CMK (cell line): ENCODE measurements at regions not wholly inside any gene's neighbourhood (a gene's known extent, or its start where the extent isn't known, plus 50 kb on each side); places are given as distances from the start of the nearest gene placed in this dataset.

Source experiments
- DNase-seq: peaks from one replicate; pipeline ENCODE4 v3.0.0-alpha.2; 2010; ENCODE audit warnings: low read depth

DNA sequence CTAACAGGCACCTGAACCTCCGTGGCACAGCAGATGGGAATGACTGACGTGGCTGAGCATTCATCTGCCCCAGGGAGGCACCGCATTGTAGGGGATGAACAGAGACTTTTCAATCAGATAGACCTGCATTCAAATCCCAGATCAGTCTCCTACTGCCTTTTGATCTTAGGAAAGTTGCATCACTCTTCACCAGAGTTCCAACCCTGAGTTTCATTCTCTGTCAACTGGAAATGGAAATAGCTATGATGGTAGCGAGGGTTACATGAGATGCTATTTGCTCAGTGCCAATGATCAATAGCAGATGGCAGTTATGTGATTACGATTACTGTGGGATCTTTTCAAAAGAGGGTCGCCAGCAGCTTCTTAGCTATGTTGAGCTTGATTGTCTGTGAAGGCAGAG lies 189.3 kb upstream of the RFC3 start:
- DNase-seq, result no peak

DNA sequence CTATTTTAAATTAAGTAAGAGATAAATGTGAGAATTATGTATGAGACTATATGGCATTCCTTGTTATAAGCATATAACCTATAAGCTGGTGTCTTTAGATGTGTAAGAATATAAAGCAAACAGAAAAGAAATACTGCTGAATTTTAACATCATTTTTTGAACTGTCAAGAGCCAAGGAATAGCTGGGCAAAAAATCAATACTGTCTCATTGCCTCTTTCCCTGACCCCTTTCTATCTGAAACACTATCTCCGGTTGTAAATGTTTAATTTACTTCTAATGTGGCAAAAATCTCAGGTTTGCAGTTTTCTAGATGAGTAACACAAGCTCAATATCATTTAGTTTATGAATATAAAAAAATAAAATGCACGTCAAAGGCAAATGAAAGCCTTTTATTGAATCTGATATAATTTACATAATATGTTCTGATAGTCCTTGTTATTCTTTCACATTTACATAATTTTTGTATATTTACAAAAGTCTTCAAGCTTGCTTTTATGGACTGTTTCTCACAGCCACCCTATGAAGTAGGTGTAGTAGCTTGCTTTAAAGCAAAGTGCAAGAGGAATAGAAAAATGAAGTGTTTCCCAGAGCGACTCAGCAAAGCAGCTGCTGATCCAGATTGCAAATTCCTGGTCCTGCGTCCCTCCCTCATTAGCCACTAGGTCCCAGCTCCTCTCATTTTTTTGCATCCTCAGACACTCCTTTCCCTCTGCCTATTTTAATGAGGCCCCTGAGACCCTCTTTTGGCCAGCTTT lies 188.2 kb upstream of the RFC3 start:
- DNase-seq, result no peak

DNA sequence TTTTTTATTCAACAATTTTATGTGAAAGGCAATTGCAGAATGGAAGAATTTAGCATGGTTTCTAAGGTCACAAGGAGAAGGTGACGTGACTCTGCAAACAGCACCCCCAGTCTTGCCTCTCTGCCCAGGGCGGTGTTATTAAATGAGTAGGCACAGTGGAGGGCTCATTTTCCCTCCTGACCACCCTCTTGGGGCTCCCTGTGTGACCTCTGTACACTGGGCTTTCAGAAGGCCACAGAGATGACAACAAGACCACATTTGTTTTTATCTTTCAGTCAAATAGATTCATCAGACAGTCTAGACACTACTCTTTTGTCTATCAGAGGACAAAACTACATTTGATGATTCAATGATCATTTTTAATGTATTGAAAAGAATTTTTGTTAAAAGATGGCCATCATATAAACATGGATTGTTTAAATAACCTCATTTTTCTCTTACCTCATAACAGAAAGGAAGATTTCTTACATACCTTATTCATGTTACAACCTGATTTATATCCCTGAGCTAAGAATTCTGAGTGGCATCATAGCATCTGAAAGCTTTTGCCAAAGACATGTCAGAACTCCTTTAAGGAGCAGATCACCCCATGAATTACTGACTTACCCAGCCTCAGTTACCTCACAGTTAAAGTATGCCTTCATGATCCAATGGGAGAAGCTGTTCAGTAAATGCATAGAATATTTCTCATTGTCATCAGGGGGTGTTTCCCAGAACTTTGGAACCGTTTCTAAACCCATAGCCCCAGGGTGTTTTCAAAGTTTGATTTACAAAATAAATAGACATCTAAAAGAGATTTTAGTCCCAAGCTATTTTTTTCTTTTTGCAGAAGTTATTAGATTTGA lies 184.0 kb upstream of the RFC3 start:
- no peak for DNase-seq

DNA sequence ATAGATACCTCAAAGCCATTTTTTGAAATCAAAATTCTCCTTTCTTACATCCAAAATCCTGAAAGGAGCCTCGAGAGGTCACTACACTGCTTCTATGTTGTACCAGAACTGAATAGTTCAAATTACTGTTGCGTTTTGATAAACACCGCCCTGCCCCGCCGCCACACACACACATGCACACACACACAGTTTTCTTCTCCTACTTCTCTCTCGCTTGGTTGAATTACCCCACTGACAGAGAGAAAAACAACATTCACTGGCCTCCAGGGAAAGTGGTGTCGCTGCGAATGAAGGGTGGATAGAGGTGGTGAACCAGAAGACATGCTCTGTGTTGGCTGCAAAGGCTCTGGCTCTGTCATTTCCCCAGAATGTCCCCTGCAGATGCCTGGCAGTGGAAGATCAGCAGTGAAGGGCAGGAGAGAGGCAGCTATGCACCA lies 183.4 kb upstream of the RFC3 start:
- no peak for DNase-seq

DNA sequence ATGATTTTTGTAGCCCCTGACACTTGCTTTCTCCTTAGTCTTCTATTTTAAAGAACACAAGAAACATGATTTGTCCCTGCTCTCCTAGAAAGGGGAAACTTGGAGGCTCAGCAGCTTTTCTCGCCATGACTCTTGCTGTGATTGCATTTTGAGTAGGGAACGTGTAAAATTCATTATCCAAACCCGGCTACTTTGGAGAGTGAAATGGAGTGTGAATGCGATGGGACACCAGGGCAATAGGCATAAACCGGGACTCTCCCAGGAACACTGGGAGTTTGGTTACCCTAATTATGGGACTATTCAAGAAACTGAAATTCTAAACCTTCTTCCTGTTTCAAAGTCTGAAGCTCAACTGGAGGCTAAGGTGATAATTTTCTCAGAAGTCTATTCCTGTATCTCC lies 181.7 kb upstream of the RFC3 start:
- DNase-seq, result no peak

DNA sequence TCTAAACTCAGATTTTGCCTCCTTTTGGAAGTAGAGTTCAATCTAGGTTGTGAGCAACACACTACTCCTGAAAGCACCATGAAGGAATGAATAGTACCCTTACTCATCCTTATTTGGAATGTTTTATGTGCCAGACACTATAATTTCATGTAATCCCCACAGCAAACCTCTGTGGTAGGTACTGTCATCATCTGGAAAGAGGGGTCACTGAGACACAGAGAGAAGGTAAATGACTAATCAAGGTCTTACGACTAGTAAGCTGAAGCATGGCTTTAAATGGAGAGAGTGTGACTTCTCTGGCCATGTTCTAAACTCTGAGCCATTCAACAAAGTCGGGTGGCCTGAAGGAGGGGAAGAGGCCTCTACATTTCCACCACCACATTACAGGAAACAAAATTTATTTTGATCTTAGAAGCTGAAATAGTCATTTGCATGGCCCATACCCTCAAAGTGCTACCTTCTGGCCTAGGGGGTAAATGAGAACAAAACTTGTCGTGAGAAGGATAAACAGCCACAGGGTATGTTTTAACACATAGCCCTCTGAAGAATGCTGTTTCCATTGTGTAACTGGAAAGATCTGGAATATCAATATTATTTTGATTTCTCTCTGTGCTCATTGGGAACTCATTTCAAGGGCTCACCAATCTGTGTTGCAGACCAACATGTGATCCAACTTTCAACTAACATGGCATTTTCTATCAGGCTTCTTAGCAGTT lies 180.8 kb upstream of the RFC3 start:
- no peak for DNase-seq

DNA sequence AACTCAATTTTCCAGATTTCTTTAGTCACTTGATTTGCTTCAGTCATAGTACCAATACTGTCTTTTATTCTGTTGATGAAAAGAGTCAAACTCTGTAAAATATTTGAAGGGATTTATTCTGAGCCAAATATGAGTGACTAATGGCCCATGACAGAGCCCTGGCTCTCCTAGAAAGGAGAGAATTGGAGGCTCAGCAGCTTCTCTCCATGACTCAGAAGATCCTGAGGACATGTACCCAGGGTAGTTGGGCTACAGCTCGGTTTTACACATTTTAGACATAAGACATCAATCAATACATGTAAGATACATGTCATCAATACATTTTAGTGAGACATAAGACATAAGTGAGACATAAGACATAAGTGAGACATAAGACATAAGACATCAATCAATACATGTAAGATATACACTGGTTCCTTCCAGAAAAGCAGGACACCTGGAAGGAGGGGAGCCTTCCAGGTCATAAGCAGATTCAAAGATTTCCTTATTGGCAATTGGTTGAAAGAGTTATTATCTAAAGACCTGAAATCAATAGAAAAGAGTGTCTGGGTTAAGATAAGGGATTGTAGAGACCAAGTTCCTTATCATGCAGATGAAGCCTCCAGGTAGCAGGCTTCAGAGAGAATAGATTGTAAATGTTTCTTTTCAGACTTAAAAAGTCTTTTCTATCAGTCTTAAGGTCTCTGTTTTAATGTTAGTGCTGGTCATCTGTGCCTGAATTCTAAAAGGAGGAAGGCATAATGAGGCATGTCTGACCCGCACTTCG lies 179.8 kb upstream of the RFC3 start:
- DNase-seq, result no peak

DNA sequence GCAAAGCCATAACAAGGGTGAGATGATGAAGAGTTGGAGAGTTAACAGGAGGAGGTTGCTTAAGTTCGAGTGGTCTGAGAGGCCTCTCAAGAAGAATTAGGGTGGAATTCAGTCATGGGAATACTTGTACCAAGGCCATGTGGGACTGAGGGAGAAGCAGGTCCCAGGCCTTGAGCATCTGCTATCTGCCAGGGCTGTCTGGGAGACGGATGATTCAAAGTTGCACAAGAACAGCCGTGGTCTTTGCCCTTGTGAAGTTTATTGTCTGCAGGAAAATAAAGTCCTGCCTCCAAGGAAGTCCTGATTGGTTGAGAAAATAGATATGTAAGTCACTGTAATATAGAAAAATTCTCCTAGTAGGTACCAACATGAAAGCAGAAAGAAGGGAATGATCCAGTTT lies 178.8 kb upstream of the RFC3 start:
- no peak for DNase-seq

DNA sequence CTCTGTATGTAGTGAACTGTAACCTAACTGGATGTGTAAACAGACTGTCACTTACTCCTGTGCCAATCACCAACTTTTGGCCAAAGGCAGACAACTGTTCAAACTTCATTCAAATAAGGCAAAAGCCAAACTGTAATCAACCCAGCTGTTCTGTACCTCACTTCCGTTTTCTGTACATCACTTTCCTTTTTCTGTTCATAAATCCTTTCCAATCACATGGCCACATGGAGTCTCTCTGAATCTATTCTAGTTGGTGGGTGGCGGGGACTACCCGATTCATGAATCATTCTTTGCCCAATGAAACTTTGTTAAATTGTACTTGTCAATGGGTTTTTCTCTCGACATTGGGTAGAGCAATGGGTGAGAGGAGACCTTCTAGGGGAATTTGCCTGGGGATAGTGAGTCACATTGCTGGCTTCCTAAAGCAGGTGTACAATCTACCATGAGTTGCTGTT lies 178.3 kb upstream of the RFC3 start:
- no peak for DNase-seq

DNA sequence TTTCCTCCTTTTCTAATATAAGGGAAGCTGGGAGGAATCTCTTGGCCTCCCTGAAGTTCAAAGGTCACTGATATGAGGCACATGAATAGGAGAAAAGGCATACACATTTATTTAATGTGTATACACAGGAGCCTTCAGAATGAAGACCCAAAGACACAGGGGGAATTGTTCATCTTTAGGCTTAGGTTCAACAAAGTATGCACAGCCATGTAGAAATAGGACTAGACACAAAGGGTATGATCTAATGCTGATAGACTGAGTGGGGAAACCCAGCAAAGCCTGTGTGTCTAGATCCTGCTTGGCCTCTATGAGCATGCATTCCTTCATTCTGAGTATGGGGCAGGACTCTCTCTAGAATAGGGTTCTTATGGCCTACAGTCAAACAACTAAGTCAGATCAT lies 177.1 kb upstream of the RFC3 start:
- no peak for DNase-seq

DNA sequence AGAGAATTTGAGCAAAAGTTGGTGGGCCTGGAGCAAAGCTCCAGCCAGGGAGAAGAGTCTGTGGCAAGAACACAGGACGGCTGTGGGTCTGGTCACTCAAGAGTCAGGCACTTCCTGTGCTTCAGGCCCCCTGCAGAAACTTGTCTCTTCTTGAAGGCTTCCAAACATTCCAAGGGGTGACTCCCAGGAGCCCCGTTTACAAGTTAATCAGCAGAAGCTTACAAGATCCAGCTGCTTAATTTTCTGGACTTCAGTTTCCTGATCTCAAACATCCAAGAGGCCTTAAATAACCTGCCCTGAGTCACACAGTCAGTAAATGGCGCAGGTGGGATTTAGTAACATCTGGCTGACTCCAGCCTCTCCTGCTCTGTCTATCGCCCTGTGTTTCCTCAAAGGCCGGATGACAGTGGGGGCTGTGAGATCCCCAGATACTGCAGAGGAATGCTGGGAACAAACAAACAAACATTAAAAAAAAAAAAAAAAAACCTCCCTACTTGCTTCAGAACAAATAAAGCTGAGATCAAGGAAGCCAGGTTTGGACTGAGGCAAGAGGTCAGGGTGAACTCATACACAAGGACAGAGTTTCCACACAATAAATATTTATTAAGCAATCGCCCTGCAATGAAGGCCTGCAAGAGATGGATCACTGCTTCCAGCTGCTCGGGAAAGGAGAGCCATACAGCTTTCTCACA lies 175.4 kb upstream of the RFC3 start:
- DNase-seq, result no peak

DNA sequence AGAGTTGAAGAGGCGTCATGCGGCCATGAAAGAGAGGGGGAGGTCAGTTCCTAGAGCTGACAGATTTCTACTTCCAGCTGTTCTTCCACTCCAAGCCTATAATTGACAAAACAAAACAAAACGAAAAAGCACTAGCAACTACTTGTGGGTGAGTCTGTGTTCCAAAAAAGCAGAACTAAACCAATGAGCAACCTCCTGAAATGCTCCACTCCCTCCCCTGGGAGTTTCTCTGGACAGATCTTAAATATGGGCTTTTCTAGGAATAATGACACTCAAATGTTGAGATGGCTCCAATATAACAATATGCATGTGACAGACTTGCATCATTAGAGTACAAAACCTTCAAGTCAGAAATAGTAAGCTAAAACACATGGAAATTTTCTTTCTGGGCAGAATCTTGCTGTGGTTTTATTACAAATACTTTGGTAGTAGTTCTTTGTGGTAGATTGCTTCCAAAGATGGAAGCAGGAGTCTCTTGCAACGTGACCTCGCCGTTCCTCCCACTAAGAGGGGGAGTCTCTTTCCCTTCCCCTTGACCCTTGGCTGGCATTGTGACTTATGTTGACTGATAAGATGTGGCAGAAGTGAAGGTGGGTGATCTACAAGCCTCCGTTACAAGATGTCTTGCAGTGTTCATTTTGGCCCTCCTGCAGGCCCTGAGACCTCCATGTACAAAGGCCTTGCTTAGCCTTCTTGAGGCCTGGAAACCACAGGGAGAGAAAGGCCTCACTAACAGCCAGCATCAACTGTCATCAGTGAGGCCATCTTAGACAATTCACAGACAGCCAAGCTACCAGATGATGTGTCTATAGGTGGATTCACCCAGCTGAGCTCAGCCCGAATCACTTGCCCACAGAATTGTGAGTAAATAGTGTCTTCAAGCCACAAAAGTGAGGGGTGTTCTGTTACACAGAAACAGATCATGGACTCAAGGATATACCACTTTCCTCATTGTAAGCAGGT lies 173.1 kb upstream of the RFC3 start:
- no peak for DNase-seq

DNA sequence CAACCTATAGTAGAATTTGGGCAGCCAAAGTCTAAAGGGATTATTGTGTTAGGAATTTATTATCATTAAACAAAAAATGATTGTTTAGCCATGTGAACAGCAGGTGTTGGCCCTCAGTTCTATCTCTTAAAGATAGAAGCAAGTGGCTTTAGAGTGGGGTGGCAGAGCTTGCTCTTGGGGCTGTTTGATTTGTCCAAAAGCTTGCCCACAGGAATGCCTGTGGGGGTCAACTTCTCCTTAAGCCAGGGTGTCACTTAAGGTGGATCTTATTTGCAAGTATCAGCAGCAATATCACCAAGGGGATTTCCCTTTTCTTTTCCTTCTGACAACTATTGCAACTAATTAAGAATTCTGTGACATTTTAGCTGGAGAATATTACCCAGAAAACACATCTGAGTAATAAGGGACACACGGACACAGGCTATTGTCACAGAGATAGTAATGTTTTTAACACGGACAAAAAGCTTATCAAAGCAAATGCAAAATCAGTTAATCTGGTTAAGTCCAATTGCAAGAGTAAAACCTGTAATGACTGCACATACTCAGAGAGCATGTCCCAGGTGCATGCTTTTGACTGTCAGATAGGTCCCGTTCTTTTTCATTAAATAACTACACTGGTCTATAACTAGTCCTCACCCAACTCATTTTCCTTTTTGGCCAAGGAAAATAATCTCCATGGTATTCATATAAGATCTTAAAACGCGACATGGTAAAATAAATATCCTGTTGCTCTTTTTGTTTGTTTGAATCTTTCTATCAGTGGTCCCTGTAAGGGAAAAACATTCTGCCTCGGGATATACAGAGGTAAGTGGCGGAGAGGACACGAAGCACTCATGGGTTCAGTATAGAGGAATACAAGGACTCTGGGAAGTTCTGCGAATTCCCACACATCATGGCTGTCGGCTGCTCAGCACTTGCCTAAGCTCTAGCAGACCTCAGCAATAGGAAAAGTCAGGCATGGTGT lies 172.1 kb upstream of the RFC3 start:
- DNase-seq, result no peak

DNA sequence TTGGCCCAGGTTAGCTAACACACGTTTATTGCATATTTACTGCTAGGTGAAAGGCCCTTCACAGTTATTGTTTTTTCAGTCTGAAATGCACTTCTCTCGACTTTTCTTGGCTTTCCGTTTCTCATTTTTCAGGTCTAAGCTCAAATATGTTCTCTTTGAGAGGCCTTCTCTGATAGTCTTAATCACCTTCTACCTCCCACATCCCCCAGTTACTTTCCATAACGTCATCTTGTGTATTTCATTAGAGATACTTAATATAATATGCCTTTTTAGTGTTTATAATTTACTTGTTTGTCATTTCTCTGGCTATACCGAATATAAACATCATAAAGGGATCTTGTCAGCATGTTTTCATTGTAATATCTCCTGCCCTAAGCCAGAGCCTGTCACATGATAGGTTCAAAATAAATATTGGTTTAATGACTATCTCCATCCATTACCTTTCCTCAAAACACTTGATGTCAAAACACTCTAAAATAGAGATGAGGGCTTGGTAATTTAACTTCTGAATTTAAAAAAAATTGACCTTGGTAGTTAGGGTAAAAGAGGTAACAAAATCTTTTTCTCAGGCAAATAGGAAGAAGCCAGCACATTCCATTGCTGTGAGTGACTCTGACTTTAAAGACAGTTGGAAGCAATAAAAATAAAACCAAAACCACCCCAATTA lies 168.6 kb upstream of the RFC3 start:
- no peak for DNase-seq

DNA sequence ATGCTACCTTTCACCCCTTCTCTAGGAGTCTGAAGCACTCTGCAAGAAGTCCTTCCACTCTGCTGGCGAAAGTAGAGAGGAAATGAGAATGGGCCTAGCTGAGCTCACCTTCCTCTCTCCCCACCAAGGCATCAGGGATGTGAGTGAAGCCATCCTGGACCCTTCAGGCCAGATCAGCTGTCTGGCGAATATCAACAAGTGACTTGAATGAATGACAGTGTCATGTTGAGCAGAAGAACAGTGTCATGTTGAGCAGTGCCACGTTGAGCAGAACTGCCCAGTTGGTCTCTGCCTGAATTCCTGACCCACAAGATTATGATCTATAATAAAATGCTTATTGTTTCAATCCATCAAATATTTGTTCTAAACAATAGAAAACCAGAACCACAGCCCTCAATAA lies 166.2 kb upstream of the RFC3 start:
- DNase-seq, result no peak

DNA sequence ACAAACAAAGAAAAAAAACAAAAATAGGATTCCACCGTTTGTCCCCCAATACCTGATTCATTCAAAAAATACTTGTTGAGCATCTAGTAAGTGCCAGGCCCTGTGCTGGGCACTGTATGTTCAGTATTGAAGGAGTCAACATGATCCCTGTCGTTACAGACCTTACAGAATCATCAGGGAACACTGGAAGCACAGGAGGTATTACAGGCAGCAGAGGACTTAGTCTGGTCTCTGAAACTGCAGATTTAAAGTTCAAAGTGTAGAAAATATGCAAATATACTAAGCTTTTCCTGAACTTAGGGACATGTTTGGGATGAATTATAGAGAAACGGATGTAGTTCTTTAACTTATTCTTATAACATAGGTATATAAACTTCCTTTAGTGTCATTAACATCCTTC lies 160.7 kb upstream of the RFC3 start:
- no peak for DNase-seq

DNA sequence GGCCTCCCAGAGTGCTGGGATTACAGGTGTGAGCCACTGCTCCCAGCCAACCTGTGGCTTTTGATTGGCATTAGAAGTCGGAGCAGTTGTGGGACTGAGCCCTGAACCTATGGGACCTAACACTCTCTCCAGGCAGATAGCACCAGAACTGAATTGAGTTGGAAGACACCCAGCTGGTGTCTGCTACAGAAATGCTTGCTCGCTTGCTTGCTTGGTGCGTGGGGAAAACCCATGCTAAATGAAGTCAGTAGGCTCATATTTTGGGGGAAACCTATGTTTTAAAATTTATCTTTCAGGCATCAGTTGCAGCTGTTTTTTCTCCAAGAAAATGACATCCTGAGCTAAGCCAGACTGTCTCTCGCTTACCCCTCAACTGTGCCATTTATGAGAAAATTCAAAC lies 158.5 kb upstream of the RFC3 start:
- DNase-seq, result no peak

DNA sequence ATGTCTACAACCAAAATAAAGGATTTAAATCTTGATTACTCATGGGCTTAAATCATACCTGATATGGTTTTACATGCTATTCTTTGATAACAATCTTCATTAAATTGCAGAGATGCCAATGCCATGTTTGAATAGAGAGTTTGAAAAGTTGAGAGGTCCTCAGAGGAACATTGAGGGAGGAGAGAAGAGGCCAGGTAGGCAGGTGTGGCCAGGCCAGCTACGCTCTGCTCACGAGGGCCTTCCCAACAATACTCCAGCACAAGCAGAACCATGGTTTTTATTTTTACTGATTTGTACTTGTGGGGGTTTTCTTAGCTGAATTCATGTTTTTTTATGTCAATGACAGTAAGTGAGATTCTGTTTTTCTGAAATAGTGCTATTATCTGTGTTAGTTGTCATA lies 158.1 kb upstream of the RFC3 start:
- DNase-seq, result no peak

DNA sequence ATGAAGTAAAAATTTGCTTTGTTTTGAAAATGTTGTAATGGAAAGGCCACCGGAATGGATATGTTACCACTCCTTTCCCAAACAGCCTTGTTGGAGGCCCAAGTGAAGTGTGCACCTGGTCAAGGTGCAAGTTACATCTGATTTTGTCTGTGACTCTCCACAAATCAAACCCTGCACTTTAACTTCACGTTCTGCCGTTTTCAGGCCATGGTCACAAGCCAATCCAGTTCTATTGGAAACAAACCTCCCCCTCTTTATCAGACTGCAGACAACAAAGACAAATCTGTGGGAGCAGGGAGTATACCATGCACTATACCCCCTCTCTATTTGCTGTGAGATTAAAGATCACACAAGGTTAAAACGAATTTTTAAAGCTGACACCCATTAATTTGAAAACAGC lies 155.6 kb upstream of the RFC3 start:
- no peak for DNase-seq
